SKM-1 (cell line): ENCODE measurements at regions not wholly inside any gene's neighbourhood (a gene's known extent, or its start where the extent isn't known, plus 50 kb on each side); places are given as distances from the start of the nearest gene placed in this dataset.
"Not testable (repeated sequence)": the region's sequence is repeated elsewhere in the genome, so short reads cannot be mapped to it uniquely, and the experiment has no call there.

ENCODE experiments used
- DNase-seq: peaks from one replicate; lab custom pipeline; 2025; ENCODE audit not compliant: unreplicated experiment; lab: John Stamatoyannopoulos, UW

DNA sequence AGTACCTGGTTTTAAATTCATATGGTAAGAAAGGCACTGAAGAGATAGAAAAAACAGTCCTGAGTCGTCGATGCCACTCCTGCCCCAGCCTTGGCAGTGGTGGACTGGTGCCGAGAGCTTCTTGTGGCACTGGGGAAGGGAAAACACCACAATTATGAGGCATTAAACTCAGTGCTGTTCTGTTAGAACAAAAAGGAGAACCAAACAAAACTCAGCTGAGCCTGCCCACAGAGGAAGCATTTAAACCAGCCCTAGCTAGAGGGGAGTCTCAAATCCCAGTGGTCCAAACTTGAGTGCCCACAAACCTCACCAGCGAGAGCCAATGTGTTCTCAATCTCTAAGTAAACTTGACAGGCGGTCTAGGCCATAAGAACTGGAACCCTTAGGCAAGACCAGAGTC is 1254.5 kb upstream of the FAM98A start:
- no peak for DNase-seq

GRCh38 chr2:34851804-34852203 is 1252.7 kb upstream of the FAM98A start:
- no peak for DNase-seq

- no peak for DNase-seq
These were observed 1250.7 kb upstream of the FAM98A start for GRCh38 chr2:34849827-34850226.

- no peak for DNase-seq
These were observed 1249.6 kb upstream of the FAM98A start for GRCh38 chr2:34848691-34849090.

GRCh38 chr2:34848132-34848531 is 1249.0 kb upstream of the FAM98A start:
- no peak for DNase-seq

GRCh38 chr2:34844629-34845028 is 1245.5 kb upstream of the FAM98A start:
- DNase-seq = no peak

DNA sequence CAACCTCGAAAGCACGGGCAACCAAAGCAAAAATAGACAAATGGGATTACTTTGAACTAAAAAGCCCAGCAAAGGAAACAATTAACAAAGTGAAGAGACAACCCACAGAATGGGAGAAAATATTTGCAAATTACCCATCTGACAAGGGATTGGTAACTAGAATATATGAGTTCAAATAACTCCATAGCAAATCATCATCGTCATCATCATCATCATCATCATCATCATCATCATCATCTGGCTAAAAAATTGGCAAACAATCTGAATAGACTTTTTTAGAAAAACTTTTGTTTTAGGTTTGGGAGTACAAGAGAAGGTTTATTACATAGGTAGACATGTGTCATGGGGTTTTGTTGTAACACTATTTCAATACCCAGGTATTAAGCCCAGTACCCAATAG is 1239.3 kb upstream of the FAM98A start:
- no peak for DNase-seq

DNA sequence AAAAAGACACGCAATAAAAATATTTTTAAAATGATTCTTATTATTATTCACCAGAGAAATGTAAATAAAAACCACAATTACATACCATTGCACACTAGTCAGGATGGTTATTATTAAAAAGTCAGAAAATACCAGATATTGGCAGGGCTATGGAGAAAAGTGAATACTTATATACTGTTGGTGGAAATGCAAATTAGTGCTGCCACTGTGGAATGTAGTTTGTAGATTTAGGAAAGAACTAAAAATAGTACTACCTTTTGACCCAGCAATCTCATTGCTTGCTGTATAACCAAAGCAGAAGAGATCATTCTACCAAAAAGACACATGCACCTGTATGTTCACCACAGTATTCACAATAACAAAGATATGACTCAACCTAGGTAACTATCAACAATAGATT is 1237.3 kb upstream of the FAM98A start:
- DNase-seq = no peak

- DNase-seq = no peak
These were observed 1232.0 kb upstream of the FAM98A start for GRCh38 chr2:34831096-34831495.

- DNase-seq = no peak
These were observed 1229.4 kb upstream of the FAM98A start for GRCh38 chr2:34828481-34828880.

DNA sequence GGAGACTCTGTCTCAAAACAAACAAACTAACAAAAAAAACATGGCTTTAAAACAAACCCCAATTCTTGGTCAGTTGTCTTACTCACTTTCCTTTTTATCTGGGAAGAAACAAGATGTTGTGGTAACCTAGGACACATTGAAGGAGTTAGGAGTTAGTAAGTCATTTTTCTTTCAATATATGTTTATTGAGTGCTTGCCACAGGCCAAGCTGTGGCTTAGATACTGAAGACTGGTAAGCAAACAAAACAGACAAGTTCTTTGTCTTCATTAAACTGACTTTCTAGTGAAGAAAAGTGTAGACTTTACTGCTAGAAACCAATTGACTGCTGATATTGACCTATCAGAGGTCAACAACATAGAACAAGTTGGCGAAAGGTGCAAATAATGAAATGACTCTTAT is 1228.3 kb upstream of the FAM98A start:
- no peak for DNase-seq

DNA sequence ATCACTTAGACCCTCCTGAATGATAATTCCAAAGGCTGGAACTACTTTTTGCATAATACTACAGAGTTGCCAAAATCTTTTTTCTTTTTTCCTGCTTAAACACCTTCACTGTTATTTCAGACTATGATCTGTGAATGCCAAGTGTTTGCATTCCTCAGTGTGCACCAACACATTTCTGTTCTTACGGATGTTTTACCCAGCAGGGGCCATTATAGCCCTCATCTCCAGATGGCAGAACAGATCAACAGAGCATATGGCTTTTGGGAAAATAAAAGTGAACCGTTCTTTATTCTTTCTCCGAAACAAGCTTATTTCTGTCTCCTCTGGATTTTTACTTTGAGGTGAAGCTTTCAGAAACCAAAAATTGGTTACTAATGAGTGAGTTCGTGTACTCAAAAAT is 1226.6 kb upstream of the FAM98A start:
- DNase-seq = no peak

DNA sequence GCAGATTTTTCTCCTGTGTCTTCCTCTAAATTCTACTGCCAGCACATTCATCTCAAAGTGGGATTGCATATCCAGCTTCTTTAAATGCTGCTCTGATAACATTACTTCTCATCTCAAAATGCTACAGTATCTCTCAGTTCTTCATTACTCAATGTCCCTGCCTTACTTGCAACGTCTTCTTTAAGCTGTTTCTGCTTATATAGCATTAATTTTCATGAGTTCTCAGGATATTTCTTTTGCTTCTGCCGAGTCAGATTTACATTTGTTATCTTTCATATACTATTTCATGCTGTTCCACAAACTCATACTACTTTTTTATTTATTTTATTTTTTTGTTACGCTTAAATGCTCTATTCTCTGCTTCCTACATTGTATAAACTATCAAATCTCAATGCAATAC is 1223.5 kb upstream of the FAM98A start:
- DNase-seq = no peak

DNA sequence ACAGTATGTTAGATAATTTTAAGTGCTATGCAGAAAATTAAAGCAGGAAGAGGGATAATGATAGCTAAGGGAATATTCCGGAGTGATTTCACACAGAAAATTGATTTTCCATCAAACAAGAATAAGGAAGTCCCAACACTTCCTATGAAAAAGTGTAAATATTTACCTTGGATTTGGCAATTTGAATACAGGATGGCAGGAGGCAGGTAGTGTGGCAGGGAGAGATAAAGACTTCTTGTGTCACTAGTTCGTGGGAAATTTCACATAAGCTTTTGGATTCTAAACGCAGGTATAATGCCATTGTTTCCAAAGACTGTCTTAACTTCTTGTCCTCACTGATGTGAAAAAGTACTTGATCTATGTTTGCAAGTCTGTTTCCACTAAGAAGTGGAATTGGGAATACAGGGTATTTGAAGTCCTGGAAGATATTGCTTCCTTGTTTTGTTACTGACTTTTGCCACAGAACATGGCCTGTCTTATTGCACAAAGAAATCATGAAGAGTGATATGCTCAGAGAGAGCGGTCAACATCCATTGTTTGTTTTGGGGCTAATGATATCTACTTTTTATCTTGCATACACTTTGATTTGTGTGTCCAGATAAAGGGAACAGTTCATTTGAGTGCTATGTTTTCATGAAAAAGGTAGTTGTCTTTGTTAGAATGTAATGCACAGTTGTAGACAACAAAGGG is 1216.1 kb upstream of the FAM98A start:
- no peak for DNase-seq

DNA sequence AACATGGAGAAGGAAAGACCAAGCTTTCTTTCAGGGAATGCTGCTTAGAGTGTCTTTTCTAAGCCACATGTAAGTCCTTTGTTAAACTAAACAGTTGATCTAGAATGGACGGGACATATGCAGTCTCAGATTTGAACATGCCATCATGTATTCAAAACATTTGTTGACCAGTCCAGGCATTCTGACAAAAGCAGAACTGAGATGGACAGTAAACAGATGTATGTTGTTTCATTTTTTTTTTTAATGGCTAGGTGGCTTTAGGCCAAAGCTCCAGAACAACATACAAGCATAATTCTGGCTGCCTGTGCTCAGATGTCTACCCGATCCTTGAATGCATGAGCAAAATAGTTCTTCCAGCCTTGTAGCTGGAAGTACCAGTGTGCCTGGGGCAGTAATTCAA is 1211.4 kb upstream of the FAM98A start:
- no peak for DNase-seq

DNA sequence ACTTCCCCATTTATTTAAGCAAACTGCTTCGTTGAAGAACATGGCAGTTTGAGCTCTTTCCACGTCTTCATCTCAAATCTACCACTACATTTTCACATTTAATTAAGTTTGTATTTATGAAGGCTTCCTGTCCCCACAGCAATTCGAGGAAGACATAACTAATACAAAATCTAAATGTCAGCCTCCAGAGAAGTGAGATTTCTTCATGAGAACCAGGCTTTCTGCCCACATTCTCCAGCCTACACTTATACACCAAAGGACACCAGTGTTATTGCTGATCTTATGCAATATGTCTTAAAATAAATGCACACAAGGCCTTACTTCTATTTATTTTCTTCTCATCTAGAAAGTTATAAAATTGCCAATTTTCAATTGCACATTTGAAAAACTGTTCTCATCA is 1209.3 kb upstream of the FAM98A start:
- DNase-seq = no peak

DNA sequence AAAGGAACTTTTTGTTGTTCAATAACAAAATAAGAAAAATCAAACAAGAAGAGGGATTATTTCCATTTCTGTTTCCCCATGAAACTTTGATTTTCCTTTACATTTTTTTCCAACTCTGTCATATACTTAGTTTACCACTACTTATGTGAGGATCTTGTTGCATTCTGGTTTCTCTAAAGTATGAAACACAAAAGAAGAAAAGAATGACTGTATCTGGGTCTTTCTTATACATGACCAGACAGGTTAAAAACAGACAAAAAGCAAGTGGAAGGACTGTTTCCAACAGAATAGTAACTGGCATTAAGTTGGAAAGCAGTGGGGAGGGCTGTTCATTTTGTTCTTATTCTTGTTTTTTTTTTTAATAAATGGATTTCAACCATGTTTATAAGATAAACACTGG is 1207.8 kb upstream of the FAM98A start:
- DNase-seq = no peak

DNA sequence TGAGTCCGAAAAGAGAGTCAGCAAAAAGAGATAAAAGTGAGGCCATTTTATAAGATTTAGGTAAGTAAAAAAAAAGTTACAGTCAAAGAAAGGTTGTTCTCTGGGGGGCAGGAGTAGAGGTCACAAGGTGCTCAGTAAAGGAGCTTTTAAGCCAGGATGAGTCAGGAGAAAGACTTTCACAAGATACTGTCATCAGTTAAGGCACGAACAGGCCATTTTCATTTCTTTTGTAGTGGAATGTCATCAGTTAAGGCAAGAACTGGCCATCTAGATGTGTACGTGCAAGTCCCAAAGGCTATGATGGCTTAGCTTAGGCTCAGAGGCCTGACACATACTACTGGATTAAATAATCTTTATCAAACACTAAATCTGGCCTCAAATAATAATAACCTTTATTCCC is 1207.3 kb upstream of the FAM98A start:
- DNase-seq = no peak

DNA sequence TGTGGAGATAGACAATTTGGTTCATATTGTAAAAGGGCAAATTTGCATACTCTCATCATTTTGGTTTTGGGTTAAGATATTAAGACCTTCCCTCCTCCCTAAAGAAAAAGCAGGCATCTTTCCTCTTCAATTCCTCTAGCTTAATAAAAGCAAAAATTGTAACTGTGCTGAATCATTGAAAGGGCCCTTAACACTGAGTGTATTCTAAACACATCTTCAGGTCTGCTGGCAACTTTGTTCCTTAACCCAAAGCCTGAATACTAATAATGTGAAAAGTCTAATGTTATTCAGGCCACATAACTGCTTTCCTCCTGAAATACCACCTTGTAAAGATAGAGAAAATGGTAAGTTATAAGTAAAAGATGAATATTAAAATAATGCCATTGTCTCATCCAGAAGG is 1200.5 kb upstream of the FAM98A start:
- DNase-seq = no peak

DNA sequence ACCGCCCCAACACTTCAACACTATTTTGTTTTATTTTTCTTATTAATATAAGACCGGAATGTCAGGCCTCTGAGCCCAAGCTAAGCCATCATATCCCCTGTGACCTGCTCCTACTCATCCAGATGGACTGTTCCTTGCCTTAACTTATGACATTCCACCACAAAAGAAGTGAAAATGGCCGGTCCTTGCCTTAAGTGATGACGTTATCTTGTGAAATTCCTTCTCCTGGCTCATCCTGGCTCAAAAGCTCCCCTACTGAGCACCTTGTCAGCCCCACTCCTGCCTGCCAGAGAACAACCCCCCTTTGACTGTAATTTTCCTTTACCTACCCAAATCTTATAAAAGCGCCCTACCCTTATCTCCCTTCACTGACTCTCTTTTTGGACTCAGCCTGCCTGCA is 1196.5 kb upstream of the FAM98A start:
- not testable (repeated sequence) for DNase-seq

GRCh38 chr2:34789169-34789568 is 1190.1 kb upstream of the FAM98A start:
- DNase-seq = no peak

- no peak for DNase-seq
These were observed 1188.2 kb upstream of the FAM98A start for GRCh38 chr2:34787341-34787740.

GRCh38 chr2:34785206-34785785 is 1186.2 kb upstream of the FAM98A start:
- DNase-seq = no peak
